ENCODE measurements at regions not wholly inside any gene's neighbourhood (a gene's known extent, or its start where the extent isn't known, plus 50 kb on each side); places are given as distances from the start of the nearest gene placed in this dataset.
A peak's percentile ranks its signal among the peaks of the same experiment; 100 is the strongest.
"Not testable (repeated sequence)": the region's sequence is repeated elsewhere in the genome, so short reads cannot be mapped to it uniquely, and the experiment has no call there.

- H3K4me1 ChIP-seq (ENCODE audit: control insufficient read depth in 1 of 2, insufficient read depth in 2 of 2, low read length in 2 of 2); H3K9ac ChIP-seq (ENCODE audit: insufficient read depth, low read length, poor library complexity, severe bottlenecking); H4K20me1 ChIP-seq (ENCODE audit: insufficient read depth, low read length); H3K27me3 Mint-ChIP-seq (ENCODE audit: low read depth in 3 of 3); H3K4me1 Mint-ChIP-seq; H3K27ac Mint-ChIP-seq; DNase-seq; H3K4me3 Mint-ChIP-seq; intact Hi-C loops (cut with micrococcal nuclease); H3K36me3 Mint-ChIP-seq; H3K27me3 ChIP-seq (ENCODE audit: control insufficient read depth in 2 of 2, insufficient read depth in 2 of 2, low read length in 2 of 2); H3K27ac ChIP-seq (ENCODE audit: low read depth in 1 of 2, low read length in 2 of 2); H3K79me2 ChIP-seq (ENCODE audit: insufficient read depth, low read length); H3K4me3 ChIP-seq (replicated peaks in 1 of 3; ENCODE audit: low read depth in 2 of 3, low read length in 3 of 3); H3K36me3 ChIP-seq (replicated peaks in 1 of 2; ENCODE audit: control insufficient read depth in 1 of 2, insufficient read depth in 2 of 2, low read length in 2 of 2); H3K4me2 ChIP-seq (replicated peaks; ENCODE audit: extremely low read depth, low read length, poor library complexity, severe bottlenecking); H2AFZ ChIP-seq (ENCODE audit: insufficient read depth, low read depth, low read length, poor library complexity, severe bottlenecking): not testable (repeated sequence)
- 74% methylated on average over 28 of the region's 52 CpGs for WGBS (ENCODE audit: insufficient coverage)
- H3K9me3 Mint-ChIP-seq: peaks cover 37 to 55% (median 45%) of the 10 kb centered on the region in 7 donors
- peaks cover 60 to 75% of the 10 kb centered on the region in 2 donors for H3K9me3 ChIP-seq (replicated peaks in 1 of 2; ENCODE audit: control insufficient read depth in 1 of 2, insufficient read depth in 1 of 2, low read length in 2 of 2)
Measured at GRCh38 chr21:10343146-10343935, 178.0 kb upstream of the TPTE start.

- H3K36me3 Mint-ChIP-seq; H2AFZ ChIP-seq (ENCODE audit: insufficient read depth, low read depth, low read length, poor library complexity, severe bottlenecking); H3K4me1 Mint-ChIP-seq; H3K27ac Mint-ChIP-seq; H3K27me3 Mint-ChIP-seq (ENCODE audit: low read depth in 3 of 3); H3K79me2 ChIP-seq (ENCODE audit: insufficient read depth, low read length); H3K4me3 Mint-ChIP-seq; H3K9ac ChIP-seq (ENCODE audit: insufficient read depth, low read length, poor library complexity, severe bottlenecking); H3K4me2 ChIP-seq (replicated peaks; ENCODE audit: extremely low read depth, low read length, poor library complexity, severe bottlenecking); H3K4me3 ChIP-seq (replicated peaks in 1 of 3; ENCODE audit: low read depth in 2 of 3, low read length in 3 of 3); H3K27ac ChIP-seq (ENCODE audit: low read depth in 1 of 2, low read length in 2 of 2); H3K27me3 ChIP-seq (ENCODE audit: control insufficient read depth in 2 of 2, insufficient read depth in 2 of 2, low read length in 2 of 2); H3K36me3 ChIP-seq (replicated peaks in 1 of 2; ENCODE audit: control insufficient read depth in 1 of 2, insufficient read depth in 2 of 2, low read length in 2 of 2); DNase-seq; H4K20me1 ChIP-seq (ENCODE audit: insufficient read depth, low read length); H3K4me1 ChIP-seq (ENCODE audit: control insufficient read depth in 1 of 2, insufficient read depth in 2 of 2, low read length in 2 of 2); intact Hi-C loops (cut with micrococcal nuclease): not testable (repeated sequence)
- peaks cover 58 to 69% of the 10 kb centered on the region in 2 donors for H3K9me3 ChIP-seq (replicated peaks in 1 of 2; ENCODE audit: control insufficient read depth in 1 of 2, insufficient read depth in 1 of 2, low read length in 2 of 2)
- WGBS (ENCODE audit: insufficient coverage): 43% methylated on average over 3 of the region's 5 CpGs
- H3K9me3 Mint-ChIP-seq: peaks cover 37 to 60% (median 47%) of the 10 kb centered on the region in 7 donors
Measured at GRCh38 chr21:10344266-10344665, 177.1 kb upstream of the TPTE start.

GRCh38 chr21:10345178-10345612 is 176.2 kb upstream of the TPTE start:
- intact Hi-C loops (cut with micrococcal nuclease); H3K4me3 Mint-ChIP-seq; H3K9ac ChIP-seq (ENCODE audit: insufficient read depth, low read length, poor library complexity, severe bottlenecking); H3K36me3 Mint-ChIP-seq; H4K20me1 ChIP-seq (ENCODE audit: insufficient read depth, low read length); H3K4me1 Mint-ChIP-seq; H3K4me2 ChIP-seq (replicated peaks; ENCODE audit: extremely low read depth, low read length, poor library complexity, severe bottlenecking); DNase-seq; H3K27me3 ChIP-seq (ENCODE audit: control insufficient read depth in 2 of 2, insufficient read depth in 2 of 2, low read length in 2 of 2); H3K79me2 ChIP-seq (ENCODE audit: insufficient read depth, low read length); H3K27me3 Mint-ChIP-seq (ENCODE audit: low read depth in 3 of 3); H2AFZ ChIP-seq (ENCODE audit: insufficient read depth, low read depth, low read length, poor library complexity, severe bottlenecking); H3K36me3 ChIP-seq (replicated peaks in 1 of 2; ENCODE audit: control insufficient read depth in 1 of 2, insufficient read depth in 2 of 2, low read length in 2 of 2); H3K27ac ChIP-seq (ENCODE audit: low read depth in 1 of 2, low read length in 2 of 2); H3K4me1 ChIP-seq (ENCODE audit: control insufficient read depth in 1 of 2, insufficient read depth in 2 of 2, low read length in 2 of 2); H3K27ac Mint-ChIP-seq: not testable (repeated sequence)
- peak overlapping the region in 1 of 3 experiments; percentile 4 for H3K4me3 ChIP-seq (replicated peaks in 1 of 3; ENCODE audit: low read depth in 2 of 3, low read length in 3 of 3)
- H3K9me3 ChIP-seq (replicated peaks in 1 of 2; ENCODE audit: control insufficient read depth in 1 of 2, insufficient read depth in 1 of 2, low read length in 2 of 2): peaks cover 58 to 64% of the 10 kb centered on the region in 2 donors
- 80% methylated on average over 1 of the region's 3 CpGs for WGBS (ENCODE audit: insufficient coverage)
- peaks cover 38 to 60% (median 47%) of the 10 kb centered on the region in 7 donors for H3K9me3 Mint-ChIP-seq

- Histone ChIP-seq H3K4me3 (replicated peaks in 1 of 3; ENCODE audit: low read depth in 2 of 3, low read length in 3 of 3) (peak overlapping the region in 1 of 3 experiments; percentile 4), H3K9me3 (replicated peaks in 1 of 2; ENCODE audit: control insufficient read depth in 1 of 2, insufficient read depth in 1 of 2, low read length in 2 of 2) (peaks cover 58 to 59% of the 10 kb centered on the region in 2 donors)
- H3K36me3 Mint-ChIP-seq; H2AFZ ChIP-seq (ENCODE audit: insufficient read depth, low read depth, low read length, poor library complexity, severe bottlenecking); H3K36me3 ChIP-seq (replicated peaks in 1 of 2; ENCODE audit: control insufficient read depth in 1 of 2, insufficient read depth in 2 of 2, low read length in 2 of 2); H3K9ac ChIP-seq (ENCODE audit: insufficient read depth, low read length, poor library complexity, severe bottlenecking); DNase-seq; H3K27me3 Mint-ChIP-seq (ENCODE audit: low read depth in 3 of 3); H3K4me2 ChIP-seq (replicated peaks; ENCODE audit: extremely low read depth, low read length, poor library complexity, severe bottlenecking); H3K27ac Mint-ChIP-seq; H3K27me3 ChIP-seq (ENCODE audit: control insufficient read depth in 2 of 2, insufficient read depth in 2 of 2, low read length in 2 of 2); H4K20me1 ChIP-seq (ENCODE audit: insufficient read depth, low read length); H3K4me3 Mint-ChIP-seq; H3K79me2 ChIP-seq (ENCODE audit: insufficient read depth, low read length); intact Hi-C loops (cut with micrococcal nuclease); H3K4me1 Mint-ChIP-seq; H3K4me1 ChIP-seq (ENCODE audit: control insufficient read depth in 1 of 2, insufficient read depth in 2 of 2, low read length in 2 of 2); H3K27ac ChIP-seq (ENCODE audit: low read depth in 1 of 2, low read length in 2 of 2): not testable (repeated sequence)
- WGBS (ENCODE audit: insufficient coverage): 86% methylated on average over 2 of the region's 5 CpGs
- H3K9me3 Mint-ChIP-seq: peaks cover 39 to 66% (median 46%) of the 10 kb centered on the region in 7 donors
Measured at GRCh38 chr21:10346249-10346648, 175.1 kb upstream of the TPTE start.
